ENCODE measurements at regions not wholly inside any gene's neighbourhood (a gene's known extent, or its start where the extent isn't known, plus 50 kb on each side); places are given as distances from the start of the nearest gene placed in this dataset.
"Not testable (repeated sequence)": the region's sequence is repeated elsewhere in the genome, so short reads cannot be mapped to it uniquely, and the experiment has no call there.

GRCh38 chr17:47057830-47058229, 78.8 kb upstream of the RPRML start:
- Mint-ChIP-seq H3K36me3 (ENCODE audit: low read depth, unreplicated experiment) (peaks cover 30% of the 10 kb centered on the region), H3K27ac (ENCODE audit: unreplicated experiment) (peak overlapping the region; percentile 18), H3K4me1 (ENCODE audit: unreplicated experiment) (peaks cover 5% of the 10 kb centered on the region), H3K4me3 (ENCODE audit: unreplicated experiment) (no peak overlapping the region), H3K9me3 (ENCODE audit: unreplicated experiment) (no peaks in the 10 kb centered on the region), H3K27me3 (ENCODE audit: unreplicated experiment) (peaks cover 2% of the 10 kb centered on the region)
- no peak for DNase-seq (ENCODE audit: low spot score)
- TF ChIP-seq CTCF (IDR thresholded peaks at IDR 0.05; ENCODE audit: unreplicated experiment): no peak

GRCh38 chr17:47057279-47057678, 78.2 kb upstream of the RPRML start:
- H3K4me3 Mint-ChIP-seq (ENCODE audit: unreplicated experiment); H3K9me3 Mint-ChIP-seq (ENCODE audit: unreplicated experiment); DNase-seq (ENCODE audit: low spot score); H3K27ac Mint-ChIP-seq (ENCODE audit: unreplicated experiment); H3K4me1 Mint-ChIP-seq (ENCODE audit: unreplicated experiment); H3K27me3 Mint-ChIP-seq (ENCODE audit: unreplicated experiment): not testable (repeated sequence)
- H3K36me3 Mint-ChIP-seq (ENCODE audit: low read depth, unreplicated experiment): peaks cover 30% of the 10 kb centered on the region

GRCh38 chr17:47056687-47057086, 77.6 kb upstream of the RPRML start:
- H3K4me1 Mint-ChIP-seq (ENCODE audit: unreplicated experiment); H3K27ac Mint-ChIP-seq (ENCODE audit: unreplicated experiment); H3K27me3 Mint-ChIP-seq (ENCODE audit: unreplicated experiment); DNase-seq (ENCODE audit: low spot score); H3K9me3 Mint-ChIP-seq (ENCODE audit: unreplicated experiment); H3K4me3 Mint-ChIP-seq (ENCODE audit: unreplicated experiment): not testable (repeated sequence)
- H3K36me3 Mint-ChIP-seq (ENCODE audit: low read depth, unreplicated experiment): peaks cover 30% of the 10 kb centered on the region

Measured in endothelial cell (in vitro differentiated cells).